GM12865 (cell line): ENCODE measurements at regions not wholly inside any gene's neighbourhood (a gene's known extent, or its start where the extent isn't known, plus 50 kb on each side); places are given as distances from the start of the nearest gene placed in this dataset.

ENCODE experiments used
- DNase-seq: peaks from one replicate; pipeline ENCODE4 v3.0.0; 2010; ENCODE audit warnings: low read depth
- H3K4me3 ChIP-seq: 2 replicates; pipeline ENCODE4 v1.5.1; 2011; ENCODE audit warnings: mild to moderate bottlenecking, low read depth, low read length, control low read depth
- CTCF ChIP-seq: IDR thresholded peaks from 2 replicates; pipeline ENCODE4 v1.5.1; 2011; ENCODE audit warnings: low read length, control low read depth, low read depth, inconsistent platforms; ENCODE audit not compliant: insufficient read depth; ENCODE audit errors: missing control alignments

- no peak for DNase-seq
- TF ChIP-seq CTCF = no peak
- no peak overlapping the region for H3K4me3 ChIP-seq
Measured at GRCh38 chr10:110396284-110396651, 91.5 kb upstream of the SMNDC1 start.

GRCh38 chr10:110397856-110398255, 93.1 kb upstream of the SMNDC1 start:
- DNase-seq = no peak
- no peak overlapping the region for H3K4me3 ChIP-seq
- TF ChIP-seq CTCF = no peak

GRCh38 chr10:110398419-110399105, 93.8 kb upstream of the SMNDC1 start:
- H3K4me3 ChIP-seq = no peak overlapping the region
- DNase-seq = no peak
- TF ChIP-seq CTCF = no peak

- TF ChIP-seq CTCF = no peak
- H3K4me3 ChIP-seq = no peak overlapping the region
- DNase-seq = no peak
Measured at GRCh38 chr10:110399106-110399964, 94.6 kb upstream of the SMNDC1 start.

GRCh38 chr10:110399965-110400933, 95.5 kb upstream of the SMNDC1 start:
- no peak for TF ChIP-seq CTCF
- no peak for DNase-seq
- H3K4me3 ChIP-seq = no peak overlapping the region

- TF ChIP-seq CTCF = no peak
Measured at GRCh38 chr10:110401401-110402076, 96.2 kb upstream of the DUSP5 start.

More at GRCh38 chr10:110401401-110402076, 96.2 kb upstream of the DUSP5 start:
- DNase-seq = no peak
- H3K4me3 ChIP-seq = no peak overlapping the region
